Gastrocnemius medialis (tissue), 4 donors: ENCODE measurements at regions not wholly inside any gene's neighbourhood (a gene's known extent, or its start where the extent isn't known, plus 50 kb on each side); places are given as distances from the start of the nearest gene placed in this dataset.

Experiments used
- POLR2A ChIP-seq, 2 donors: fragments of 450-650 bp; IDR thresholded peaks; one replicate each; pipeline ENCODE4 v1.6.1; 2017; ENCODE audit warnings: antibody characterized with exemption in 2 of 2, mild to moderate bottlenecking in 2 of 2, moderate library complexity in 2 of 2
- TF ChIP-seq, protein P1 (sequence below), 5 experiments: fragments of 450-650 bp in 3 of 5; fragments of 200-600 bp in 2 of 5; sonication (generic) in 2 of 5; IDR thresholded peaks in 4 of 5; conservative IDR thresholded peaks in 1 of 5; 1 replicate in 4 of 5; 2 replicates in 1 of 5; pipeline ENCODE4 v1.5.1; 2016 to 2019; ENCODE audit warnings: antibody characterized with exemption in 5 of 5, mild to moderate bottlenecking in 3 of 5, moderate library complexity in 3 of 5

DNA sequence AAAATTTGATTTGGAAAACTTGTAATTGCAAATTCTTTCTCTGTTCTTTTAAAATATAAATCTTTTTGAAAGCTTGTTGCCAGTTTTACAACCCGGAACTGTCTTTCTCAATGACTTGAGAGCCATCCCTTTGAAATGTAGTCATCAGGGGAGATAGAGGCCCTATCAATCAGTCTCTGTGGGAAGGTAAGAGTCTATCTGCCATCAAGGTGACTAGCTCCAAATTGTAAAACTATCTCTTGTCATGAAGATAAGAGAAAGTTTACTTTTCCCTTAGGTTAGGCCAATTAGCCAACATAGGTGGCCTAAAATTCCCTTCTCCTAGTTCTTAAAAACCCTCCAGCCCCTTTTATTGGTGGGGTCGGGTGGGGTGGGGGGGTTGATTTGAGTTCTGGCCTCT lies 469.1 kb upstream of the IRAK1BP1 start:
- TF ChIP-seq, protein P1, sequence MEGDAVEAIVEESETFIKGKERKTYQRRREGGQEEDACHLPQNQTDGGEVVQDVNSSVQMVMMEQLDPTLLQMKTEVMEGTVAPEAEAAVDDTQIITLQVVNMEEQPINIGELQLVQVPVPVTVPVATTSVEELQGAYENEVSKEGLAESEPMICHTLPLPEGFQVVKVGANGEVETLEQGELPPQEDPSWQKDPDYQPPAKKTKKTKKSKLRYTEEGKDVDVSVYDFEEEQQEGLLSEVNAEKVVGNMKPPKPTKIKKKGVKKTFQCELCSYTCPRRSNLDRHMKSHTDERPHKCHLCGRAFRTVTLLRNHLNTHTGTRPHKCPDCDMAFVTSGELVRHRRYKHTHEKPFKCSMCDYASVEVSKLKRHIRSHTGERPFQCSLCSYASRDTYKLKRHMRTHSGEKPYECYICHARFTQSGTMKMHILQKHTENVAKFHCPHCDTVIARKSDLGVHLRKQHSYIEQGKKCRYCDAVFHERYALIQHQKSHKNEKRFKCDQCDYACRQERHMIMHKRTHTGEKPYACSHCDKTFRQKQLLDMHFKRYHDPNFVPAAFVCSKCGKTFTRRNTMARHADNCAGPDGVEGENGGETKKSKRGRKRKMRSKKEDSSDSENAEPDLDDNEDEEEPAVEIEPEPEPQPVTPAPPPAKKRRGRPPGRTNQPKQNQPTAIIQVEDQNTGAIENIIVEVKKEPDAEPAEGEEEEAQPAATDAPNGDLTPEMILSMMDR (IDR thresholded peaks at IDR 0.05 in 4 of 5, conservative IDR thresholded peaks at IDR 0.05 in 1 of 5) = no peak
- no peak for TF ChIP-seq POLR2A (IDR thresholded peaks at IDR 0.05)
